GM20000 (cell line): ENCODE measurements at regions not wholly inside any gene's neighbourhood (a gene's known extent, or its start where the extent isn't known, plus 50 kb on each side); places are given as distances from the start of the nearest gene placed in this dataset.
"Not testable (repeated sequence)": the region's sequence is repeated elsewhere in the genome, so short reads cannot be mapped to it uniquely, and the experiment has no call there.

Experiments used
- DNase-seq: peaks from one replicate; pipeline ENCODE4 v3.0.0; 2012; ENCODE audit warnings: low spot score
- TF ChIP-seq, protein P1 (sequence below): IDR thresholded peaks from 2 replicates; pipeline ENCODE4 v1.5.1; 2012; ENCODE audit warnings: mild to moderate bottlenecking, control low read depth; ENCODE audit errors: extremely low read depth, missing control alignments

DNA sequence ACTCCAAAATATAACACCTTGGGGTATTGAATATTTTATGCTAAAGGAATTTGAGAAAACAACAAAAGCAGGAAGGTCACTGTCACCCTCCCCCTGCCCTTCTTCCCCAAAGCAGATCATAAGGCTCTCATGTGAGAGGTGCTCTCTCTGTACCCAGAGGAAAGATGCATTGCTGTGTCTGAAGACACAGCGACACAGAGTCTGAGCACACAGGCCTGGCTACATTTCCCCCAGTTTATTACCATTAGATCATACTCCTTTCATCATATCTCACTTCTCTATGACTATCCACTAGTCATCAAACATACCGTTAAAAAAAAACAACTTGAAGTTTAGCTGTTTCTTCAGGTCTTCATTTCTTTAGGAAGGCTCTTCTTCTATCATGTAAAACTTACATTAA is 127.1 kb downstream of the PPIAL4G start:
- no peak for DNase-seq
- TF ChIP-seq, protein P1, sequence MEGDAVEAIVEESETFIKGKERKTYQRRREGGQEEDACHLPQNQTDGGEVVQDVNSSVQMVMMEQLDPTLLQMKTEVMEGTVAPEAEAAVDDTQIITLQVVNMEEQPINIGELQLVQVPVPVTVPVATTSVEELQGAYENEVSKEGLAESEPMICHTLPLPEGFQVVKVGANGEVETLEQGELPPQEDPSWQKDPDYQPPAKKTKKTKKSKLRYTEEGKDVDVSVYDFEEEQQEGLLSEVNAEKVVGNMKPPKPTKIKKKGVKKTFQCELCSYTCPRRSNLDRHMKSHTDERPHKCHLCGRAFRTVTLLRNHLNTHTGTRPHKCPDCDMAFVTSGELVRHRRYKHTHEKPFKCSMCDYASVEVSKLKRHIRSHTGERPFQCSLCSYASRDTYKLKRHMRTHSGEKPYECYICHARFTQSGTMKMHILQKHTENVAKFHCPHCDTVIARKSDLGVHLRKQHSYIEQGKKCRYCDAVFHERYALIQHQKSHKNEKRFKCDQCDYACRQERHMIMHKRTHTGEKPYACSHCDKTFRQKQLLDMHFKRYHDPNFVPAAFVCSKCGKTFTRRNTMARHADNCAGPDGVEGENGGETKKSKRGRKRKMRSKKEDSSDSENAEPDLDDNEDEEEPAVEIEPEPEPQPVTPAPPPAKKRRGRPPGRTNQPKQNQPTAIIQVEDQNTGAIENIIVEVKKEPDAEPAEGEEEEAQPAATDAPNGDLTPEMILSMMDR, result no peak

DNA sequence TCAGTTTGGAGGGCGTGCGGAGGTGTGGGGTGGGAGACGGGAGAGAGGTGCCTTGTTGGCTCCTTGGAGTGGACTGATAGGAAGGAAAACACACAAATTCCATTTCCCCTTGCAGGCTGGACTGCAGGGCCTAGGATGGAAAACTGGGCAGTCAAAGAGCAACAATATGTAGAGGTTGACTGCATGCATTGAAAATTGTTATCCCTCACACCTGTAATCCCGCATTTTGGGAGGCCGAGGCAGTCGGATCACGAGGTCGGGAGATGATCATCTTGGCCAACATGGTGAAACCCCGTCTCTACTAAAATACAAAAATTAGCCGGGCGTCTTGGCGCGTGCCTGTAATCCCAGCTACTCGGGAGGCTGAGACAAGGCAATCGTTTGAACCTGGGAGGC is 128.2 kb downstream of the PPIAL4G start:
- TF ChIP-seq, protein P1, result no peak
- DNase-seq, result no peak

DNA sequence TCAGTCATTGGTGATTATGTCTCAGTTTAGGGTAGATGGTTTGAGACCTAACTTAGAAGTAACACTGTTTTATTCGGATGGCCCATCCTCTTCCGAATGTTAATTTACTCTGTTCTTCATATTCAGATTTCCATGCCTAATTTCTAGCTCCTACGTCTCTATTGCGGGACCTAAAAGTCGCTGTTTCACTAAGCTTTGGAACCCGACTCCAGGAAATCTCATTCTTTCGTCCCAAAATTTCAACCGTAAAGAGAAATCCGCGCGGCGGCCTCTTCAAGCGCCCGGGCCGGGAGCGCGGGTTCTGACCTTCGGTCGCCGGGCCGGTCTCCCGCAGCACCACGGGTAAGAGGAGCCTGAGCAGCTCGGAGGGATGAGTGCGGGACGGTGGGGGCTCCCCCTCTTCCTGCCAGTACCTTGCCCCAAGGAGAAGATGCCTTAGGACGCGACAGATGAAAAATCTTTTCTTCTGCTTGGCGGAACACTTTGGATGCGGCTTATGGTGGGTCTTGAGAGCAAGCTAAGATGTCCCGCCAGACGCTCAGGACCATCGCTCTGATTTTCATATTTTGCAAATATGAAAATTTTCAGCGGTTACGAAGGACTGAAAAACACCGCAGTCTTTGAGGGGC is 128.7 kb downstream of the PPIAL4G start:
- TF ChIP-seq, protein P1, result no peak
- DNase-seq, result no peak

DNA sequence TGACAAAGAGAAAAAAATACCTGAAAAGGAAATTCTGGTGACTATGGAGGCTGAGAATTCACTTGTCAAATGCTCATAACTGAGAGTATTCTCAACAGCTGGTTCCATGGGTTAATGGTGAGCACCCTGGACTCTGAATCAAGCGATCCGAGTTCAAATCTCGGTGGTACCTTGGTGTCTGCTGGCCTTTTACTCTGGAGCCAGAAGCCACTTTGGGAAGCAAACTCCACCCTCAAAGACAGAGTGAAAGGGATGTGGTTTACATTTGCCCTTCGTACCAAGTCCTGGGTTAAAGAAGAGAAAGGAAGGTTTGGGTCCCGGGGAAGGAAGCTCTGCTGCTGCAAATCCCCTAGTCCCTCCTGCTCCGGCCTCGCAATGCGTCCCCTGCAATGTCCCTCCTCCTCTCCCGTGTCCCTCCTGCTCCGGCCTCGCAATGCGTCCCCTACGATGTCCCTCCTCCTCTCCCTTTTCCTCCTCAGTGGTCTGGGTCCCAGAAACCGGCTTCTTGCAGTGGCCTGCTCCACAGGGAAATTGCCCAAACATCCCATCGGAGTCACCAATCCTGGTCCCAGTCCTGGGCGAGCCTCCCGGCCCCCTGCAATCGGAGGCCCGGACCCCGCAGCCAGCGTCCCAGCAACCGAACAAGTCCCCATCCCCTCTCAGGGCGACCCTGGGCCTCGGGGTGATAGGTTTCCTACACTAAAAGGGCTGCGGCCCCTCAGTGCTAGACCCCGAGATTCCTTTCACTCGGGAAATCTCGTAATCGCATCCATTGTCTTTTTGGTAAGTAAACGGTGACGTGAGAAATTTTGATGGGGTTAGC is 129.4 kb downstream of the PPIAL4G start:
- DNase-seq, result peak; percentile 26
- TF ChIP-seq, protein P1, result no peak

DNA sequence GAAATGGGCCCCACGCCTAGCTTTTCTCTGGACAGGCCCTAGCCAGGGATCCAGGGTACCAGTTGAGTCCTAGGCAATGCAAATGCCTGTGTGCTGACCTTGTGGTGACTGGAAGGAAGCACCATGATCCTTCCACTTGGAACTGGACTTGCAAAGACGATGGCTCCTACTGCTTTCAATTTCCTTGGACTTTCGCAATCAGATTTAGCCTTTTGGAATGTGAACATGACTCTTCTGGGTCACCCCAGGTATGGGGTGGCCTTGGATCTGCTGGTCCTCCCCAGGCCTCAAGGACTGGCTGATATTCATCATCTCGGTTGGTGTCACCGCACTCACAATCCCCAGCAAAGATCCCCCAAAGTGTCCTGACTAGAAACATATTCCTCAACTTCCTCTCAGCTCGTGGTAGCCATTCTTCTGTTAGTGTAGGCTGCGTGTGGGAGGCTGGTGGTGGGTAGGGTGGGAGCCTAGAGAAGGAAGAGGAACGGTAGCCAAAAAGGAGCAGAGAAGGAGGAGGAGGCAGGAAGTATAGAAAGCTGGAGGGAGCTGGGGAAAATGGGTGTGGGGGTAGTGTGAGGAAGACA is 130.5 kb downstream of the PPIAL4G start:
- TF ChIP-seq, protein P1, result no peak
- DNase-seq, result no peak

DNA sequence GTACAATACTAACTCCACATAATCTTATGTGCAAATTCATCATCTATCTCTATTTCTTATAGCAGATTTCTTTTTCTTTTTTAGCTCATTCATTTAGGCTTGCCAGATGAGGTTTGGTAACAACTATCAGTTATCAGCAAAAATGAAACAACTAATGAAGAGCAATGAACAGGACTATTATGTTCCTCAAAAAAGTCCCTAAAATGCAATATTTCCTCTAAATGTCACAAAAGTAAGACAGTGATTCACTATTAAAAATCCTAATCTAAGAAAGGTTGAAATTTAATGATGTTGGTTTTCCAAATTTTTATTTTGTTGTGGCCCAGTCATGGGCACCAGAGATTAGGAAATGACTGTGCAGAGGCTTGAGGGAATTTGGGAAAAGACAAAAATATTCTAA is 135.3 kb downstream of the PPIAL4G start:
- TF ChIP-seq, protein P1, result no peak
- DNase-seq, result no peak

DNA sequence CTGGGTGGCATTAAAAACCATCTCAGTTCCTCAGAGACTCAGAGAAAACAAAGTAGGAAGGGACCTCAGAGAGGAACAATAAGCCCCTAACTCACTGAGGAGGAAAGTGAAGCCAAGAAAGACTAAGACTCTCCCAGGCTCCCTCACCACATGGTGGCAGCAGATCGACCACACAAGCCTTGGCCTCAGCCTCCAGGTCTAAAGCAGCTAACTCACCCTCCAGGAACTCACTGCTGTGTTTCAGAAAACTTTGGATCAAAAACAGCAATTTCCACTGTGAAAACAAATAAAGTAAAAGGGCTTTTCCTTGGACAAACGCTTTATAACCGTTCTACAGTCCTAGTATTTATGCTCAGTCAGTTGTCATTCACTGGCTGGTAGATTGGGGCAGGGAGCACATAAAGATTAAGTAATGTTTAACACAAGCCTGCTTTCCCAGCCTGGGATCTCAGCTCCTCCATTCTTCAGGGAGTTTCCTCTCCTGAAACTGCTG is 137.4 kb downstream of the PPIAL4G start:
- not testable (repeated sequence) for DNase-seq
- TF ChIP-seq, protein P1, result peak; percentile 34

DNA sequence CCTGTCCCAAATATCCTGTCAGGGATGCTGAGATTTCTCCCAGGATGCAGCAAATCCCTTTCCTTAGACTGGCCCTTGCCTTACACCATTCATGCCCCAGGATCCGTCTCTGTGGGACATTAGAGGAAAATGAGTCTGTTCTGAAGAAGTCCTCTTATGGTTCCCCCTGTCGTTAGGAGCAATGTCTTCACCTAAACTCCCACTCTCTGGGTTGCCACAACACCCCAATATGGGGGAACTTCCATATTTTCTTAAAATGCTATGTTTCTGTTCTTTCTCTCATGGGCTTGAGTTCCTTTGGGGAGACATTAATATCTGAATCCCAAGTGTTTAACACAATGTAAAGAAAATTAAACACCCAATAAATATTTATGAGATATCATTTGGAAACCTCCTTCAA is 138.5 kb downstream of the PPIAL4G start:
- DNase-seq, result not testable (repeated sequence)

DNA sequence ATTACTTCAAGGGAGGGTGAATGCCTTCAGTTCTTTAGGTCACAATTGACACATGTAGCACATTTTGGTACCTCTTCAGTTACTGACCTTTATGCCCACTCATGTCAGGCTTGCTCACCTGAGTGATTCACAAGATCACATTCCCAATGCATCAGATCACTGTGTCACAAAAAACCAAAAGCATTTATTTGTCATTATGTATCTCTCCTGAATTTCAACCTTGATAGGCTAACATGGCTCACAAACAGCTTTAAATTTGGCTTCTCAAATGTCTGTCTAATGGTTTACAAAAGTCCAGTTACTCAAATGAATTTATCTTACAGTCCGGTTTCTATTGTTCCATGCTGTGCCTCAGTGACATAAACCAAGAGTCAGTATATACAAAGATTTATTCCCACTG is 141.4 kb downstream of the PPIAL4G start:
- not testable (repeated sequence) for DNase-seq

DNA sequence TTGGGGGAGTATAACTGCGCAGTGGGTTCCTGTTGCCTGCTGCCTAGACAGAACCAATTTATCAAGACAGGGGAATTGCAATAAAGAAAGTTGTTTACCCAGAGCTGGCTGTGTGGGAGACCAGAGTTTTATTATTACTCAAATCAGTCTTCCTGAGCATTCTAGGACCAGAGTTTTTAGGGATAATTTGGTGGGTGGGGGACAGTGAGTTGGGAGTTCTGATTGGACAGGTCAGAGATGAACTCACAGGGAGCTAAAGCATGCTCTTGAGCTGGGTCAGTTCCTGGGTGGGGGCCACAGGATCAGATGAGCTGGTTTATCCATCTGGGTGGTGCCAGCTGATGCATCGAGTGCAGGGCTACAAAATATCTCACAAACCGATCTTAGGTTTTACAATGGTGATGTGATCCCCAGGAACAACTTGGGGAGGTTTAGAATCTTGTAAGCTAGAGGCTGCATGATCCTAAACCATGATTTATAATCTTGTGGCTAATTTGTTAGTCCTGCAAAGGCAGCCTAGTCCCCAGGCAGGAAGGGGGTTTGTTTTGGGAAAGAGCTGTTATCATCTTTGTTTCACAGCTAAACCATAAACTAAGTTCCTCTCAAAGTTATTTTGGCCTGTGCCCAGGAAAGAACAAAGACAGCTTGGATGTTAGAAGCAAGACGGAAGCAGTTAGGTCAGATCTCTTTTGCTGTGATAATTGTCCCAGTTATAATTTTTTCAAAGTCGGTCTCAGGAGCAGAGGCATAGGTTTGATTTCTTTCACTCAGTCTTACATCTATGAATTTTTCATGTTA is 146.8 kb downstream of the PPIAL4G start:
- not testable (repeated sequence) for DNase-seq
